Neuron (in vitro differentiated cells): ENCODE measurements at regions not wholly inside any gene's neighbourhood (a gene's known extent, or its start where the extent isn't known, plus 50 kb on each side); places are given as distances from the start of the nearest gene placed in this dataset.
A peak's percentile ranks its signal among the peaks of the same experiment; 100 is the strongest.

ENCODE experiments used
- H2AFZ ChIP-seq: one replicate; pipeline ENCODE4 v1.6.1; 2013; ENCODE audit warnings: low read depth, mild to moderate bottlenecking, inconsistent platforms, low read length, moderate library complexity
- H3K27me3 ChIP-seq: one replicate; pipeline ENCODE4 v1.6.1; 2013; ENCODE audit warnings: low read length; ENCODE audit not compliant: insufficient read depth
- H3K36me3 ChIP-seq: one replicate; pipeline ENCODE4 v1.6.1; 2013; ENCODE audit warnings: low read length; ENCODE audit not compliant: insufficient read depth
- H3K4me1 ChIP-seq: one replicate; pipeline ENCODE4 v1.6.1; 2013; ENCODE audit warnings: low read length; ENCODE audit not compliant: insufficient read depth
- H3K4me3 ChIP-seq: 2 replicates; pipeline ENCODE4 v1.5.1; 2013; ENCODE audit warnings: mild to moderate bottlenecking, low read length, moderate library complexity
- H3K9me3 ChIP-seq: one replicate; pipeline ENCODE4 v1.6.1; 2013; ENCODE audit warnings: low read length

DNA sequence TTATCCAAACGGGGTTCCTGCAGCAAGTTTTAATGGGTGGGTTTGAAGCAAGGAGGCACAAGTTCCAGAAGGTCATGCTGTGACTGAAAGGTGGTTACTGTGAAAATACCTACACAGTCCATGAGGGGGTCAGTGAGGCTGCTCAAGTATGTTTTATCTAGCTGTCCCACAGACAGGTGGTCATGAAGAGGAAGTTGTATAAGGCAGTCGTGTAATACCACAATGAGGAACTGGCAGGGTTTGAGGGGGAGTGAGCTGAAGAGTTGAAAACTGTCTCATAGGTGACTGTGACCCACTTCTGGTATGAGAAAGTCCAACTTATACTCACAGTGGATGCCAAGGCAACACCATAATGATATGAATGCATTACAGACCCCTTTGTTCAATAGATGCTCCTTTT, 856.8 kb downstream of the OTOL1 start:
- Histone ChIP-seq H3K27me3 (no peaks in the 10 kb centered on the region), H3K9me3 (no peaks in the 10 kb centered on the region), H3K4me3 (no peak overlapping the region), H3K36me3 (no peaks in the 10 kb centered on the region), H3K4me1 (no peaks in the 10 kb centered on the region), H2AFZ (no peak overlapping the region)

GRCh38 chr3:162354356-162354755, 857.7 kb downstream of the OTOL1 start:
- no peaks in the 10 kb centered on the region for H3K9me3 ChIP-seq
- H3K4me3 ChIP-seq: no peak overlapping the region
- no peaks in the 10 kb centered on the region for H3K36me3 ChIP-seq
- no peak overlapping the region for H2AFZ ChIP-seq
- H3K27me3 ChIP-seq: no peaks in the 10 kb centered on the region
- H3K4me1 ChIP-seq: no peaks in the 10 kb centered on the region

DNA sequence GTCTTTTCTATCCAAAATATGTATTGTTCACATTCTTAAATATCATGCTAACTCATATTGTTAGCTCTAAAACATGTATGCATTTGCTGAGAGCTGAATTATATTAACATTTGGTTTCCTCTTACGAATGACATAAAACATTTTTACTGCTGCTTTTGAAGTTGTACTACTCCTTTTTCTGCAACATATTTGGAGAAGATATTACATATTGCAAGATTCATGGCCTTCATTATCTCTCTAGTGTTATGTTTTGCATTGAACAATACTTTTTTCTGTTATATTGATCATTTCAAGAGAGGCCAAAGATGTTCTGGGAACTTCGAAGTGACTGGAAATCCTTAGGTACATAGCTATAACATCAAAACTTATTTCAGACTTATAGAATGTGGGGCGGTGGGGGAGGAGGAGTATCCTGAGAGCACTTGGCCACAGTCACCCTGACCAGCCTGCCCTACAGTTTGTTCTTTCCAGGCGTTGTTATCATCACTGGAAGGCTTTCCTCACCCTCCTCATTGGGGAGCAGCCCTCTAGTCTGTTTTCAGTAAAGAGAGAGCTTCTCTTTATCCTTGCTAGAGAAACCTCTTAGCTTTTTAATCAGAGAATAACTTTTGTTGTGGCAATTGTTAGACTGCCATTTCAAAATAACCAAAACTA, 868.6 kb downstream of the OTOL1 start:
- Histone ChIP-seq H3K4me1 (peaks cover 3% of the 10 kb centered on the region), H3K4me3 (no peak overlapping the region), H3K36me3 (no peaks in the 10 kb centered on the region), H3K27me3 (no peaks in the 10 kb centered on the region), H3K9me3 (no peaks in the 10 kb centered on the region), H2AFZ (no peak overlapping the region)

- H3K9me3 ChIP-seq: no peaks in the 10 kb centered on the region
- H3K4me3 ChIP-seq: no peak overlapping the region
Measured at GRCh38 chr3:162366166-162366766, 869.7 kb downstream of the OTOL1 start.

DNA sequence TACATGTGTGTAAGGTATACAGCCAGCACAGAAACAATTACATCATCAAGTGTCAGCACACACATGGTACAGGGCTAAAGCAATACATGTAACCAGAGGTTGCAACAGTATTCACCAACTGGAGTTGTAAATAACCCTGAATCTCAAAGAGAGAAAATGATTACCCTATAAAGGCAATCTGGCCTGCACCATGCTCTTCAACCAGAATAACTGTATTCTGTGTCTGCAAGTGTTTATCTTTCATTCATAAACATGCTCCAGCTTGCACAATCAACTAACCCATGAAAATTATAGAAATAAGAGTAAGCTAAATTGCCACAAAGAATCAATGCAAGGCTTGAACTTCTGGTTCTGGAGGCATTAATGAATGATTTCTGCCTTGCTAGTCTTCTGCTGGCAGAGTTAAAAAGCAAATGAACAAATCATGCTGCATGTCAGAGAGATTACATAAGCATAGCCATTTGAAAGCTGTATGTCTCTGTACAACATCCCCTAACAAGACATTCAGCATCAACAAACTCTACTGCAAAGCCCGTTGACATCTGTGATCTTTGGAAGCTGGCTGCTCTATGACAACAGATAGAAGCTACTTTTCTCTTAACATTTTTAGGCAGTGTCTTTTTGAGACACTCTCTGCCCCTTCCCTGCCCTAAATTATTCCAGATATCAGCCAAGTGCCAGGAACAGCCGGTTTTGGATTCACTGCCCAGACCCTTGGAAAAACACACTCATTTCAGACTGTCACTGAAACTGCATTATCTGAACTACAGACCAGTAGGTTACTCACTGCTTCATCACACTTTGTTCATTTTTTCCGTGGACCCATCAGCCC, 871.0 kb downstream of the OTOL1 start:
- H3K4me1 ChIP-seq: peaks cover 3% of the 10 kb centered on the region
- H2AFZ ChIP-seq: peak overlapping the region; percentile 67
- H3K4me3 ChIP-seq: no peak overlapping the region
- no peaks in the 10 kb centered on the region for H3K27me3 ChIP-seq
- H3K36me3 ChIP-seq: no peaks in the 10 kb centered on the region
- no peaks in the 10 kb centered on the region for H3K9me3 ChIP-seq

More at GRCh38 chr3:162366166-162366766, 869.7 kb downstream of the OTOL1 start:
- Histone ChIP-seq H3K27me3 (no peaks in the 10 kb centered on the region), H2AFZ (no peak overlapping the region), H3K4me1 (peaks cover 3% of the 10 kb centered on the region), H3K36me3 (no peaks in the 10 kb centered on the region)

GRCh38 chr3:162368417-162368816, 871.8 kb downstream of the OTOL1 start:
- no peak overlapping the region for H3K4me3 ChIP-seq
- no peaks in the 10 kb centered on the region for H3K27me3 ChIP-seq
- H2AFZ ChIP-seq: no peak overlapping the region
- no peaks in the 10 kb centered on the region for H3K9me3 ChIP-seq
- H3K4me1 ChIP-seq: peaks cover 3% of the 10 kb centered on the region
- H3K36me3 ChIP-seq: no peaks in the 10 kb centered on the region

- Histone ChIP-seq H3K4me1 (peaks cover 3% of the 10 kb centered on the region), H3K9me3 (no peaks in the 10 kb centered on the region), H2AFZ (no peak overlapping the region), H3K4me3 (no peak overlapping the region), H3K27me3 (no peaks in the 10 kb centered on the region), H3K36me3 (no peaks in the 10 kb centered on the region)
Measured at GRCh38 chr3:162369306-162369705, 872.7 kb downstream of the OTOL1 start.

- no peak overlapping the region for H3K4me3 ChIP-seq
- no peaks in the 10 kb centered on the region for H3K36me3 ChIP-seq
- no peaks in the 10 kb centered on the region for H3K9me3 ChIP-seq
- peaks cover 3% of the 10 kb centered on the region for H3K4me1 ChIP-seq
- no peak overlapping the region for H2AFZ ChIP-seq
- no peaks in the 10 kb centered on the region for H3K27me3 ChIP-seq
Measured at GRCh38 chr3:162370141-162370540, 873.5 kb downstream of the OTOL1 start.

DNA sequence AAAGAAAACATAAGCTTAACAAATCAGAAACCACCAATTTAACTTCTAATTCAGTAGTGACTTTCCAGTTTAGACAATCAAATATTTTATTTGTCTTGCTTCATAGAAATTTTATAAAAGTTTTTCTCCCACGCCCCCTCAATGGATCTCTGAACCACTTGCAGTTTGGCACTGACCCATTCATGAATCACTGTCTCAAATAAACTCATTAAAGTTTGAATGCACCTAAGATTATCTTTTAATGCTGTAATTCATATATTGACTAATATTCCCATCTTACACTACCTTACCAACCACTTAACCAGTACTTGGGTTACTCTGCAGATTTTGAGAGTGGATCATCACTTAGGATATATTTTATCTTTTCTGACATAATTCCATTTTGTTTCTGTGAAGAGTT, 880.2 kb downstream of the OTOL1 start:
- Histone ChIP-seq H3K27me3 (no peaks in the 10 kb centered on the region), H3K9me3 (no peaks in the 10 kb centered on the region), H3K4me3 (no peak overlapping the region), H2AFZ (no peak overlapping the region), H3K36me3 (no peaks in the 10 kb centered on the region), H3K4me1 (no peaks in the 10 kb centered on the region)

DNA sequence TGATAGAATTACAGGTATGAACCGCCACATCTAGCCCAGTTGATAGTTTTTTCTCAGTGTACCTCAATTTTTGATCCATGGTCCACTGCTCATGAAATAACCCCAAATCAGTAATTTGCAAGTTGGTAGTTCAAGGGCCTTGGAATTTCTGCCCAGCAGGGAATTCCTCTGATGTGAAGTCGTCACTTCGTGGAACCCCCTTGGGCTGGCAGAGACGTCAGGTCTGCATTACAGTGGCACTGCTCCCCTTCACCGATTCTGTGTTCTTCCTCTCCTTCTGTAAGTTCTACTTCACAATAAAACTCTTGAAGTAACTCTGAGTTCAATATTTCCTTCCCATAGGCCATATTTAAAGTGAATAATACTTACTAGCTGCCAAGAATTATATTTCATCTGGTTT, 881.0 kb downstream of the OTOL1 start:
- no peaks in the 10 kb centered on the region for H3K4me1 ChIP-seq
- no peak overlapping the region for H2AFZ ChIP-seq
- H3K36me3 ChIP-seq: no peaks in the 10 kb centered on the region
- no peak overlapping the region for H3K4me3 ChIP-seq
- H3K9me3 ChIP-seq: no peaks in the 10 kb centered on the region
- no peaks in the 10 kb centered on the region for H3K27me3 ChIP-seq

DNA sequence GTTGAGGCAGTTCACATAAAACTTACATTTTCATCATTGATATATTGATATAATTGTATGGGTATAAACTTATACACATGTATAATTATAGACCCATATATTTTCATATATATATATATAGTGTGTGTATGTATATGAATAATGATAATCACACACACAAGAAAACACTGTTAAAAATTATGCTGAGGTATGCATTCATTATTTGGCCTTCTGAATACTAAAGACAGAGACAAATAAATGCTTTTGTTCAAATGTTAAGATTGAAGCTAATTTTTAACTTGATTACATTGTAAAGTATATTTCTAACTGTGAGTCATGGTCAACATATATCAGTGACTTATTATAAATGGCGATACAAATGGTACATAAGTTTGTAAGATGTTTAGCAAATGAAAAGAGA, 888.8 kb downstream of the OTOL1 start:
- Histone ChIP-seq H3K4me3 (no peak overlapping the region), H3K27me3 (no peaks in the 10 kb centered on the region), H3K9me3 (no peaks in the 10 kb centered on the region), H3K4me1 (no peaks in the 10 kb centered on the region), H2AFZ (no peak overlapping the region), H3K36me3 (no peaks in the 10 kb centered on the region)

DNA sequence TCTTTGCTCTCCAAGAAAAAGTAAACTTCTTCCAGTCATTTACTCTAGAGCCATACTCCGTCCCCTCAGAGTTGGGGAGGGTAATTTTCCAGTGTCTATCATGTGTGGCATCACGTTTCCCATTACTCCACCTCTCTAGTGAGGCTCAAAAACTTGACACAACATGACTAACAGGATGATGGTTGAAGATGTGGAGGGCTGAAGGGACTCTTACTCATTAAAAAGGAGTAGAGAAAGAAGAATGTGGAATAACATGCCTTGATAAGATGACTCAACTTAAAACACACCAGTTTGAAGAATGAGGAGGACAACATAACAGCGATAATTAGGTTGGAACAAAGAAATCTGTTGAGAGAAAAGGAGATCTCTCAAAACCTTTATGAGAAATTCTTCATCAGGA, 894.3 kb downstream of the OTOL1 start:
- H3K27me3 ChIP-seq: no peaks in the 10 kb centered on the region
- H2AFZ ChIP-seq: no peak overlapping the region
- no peaks in the 10 kb centered on the region for H3K36me3 ChIP-seq
- peaks cover 7% of the 10 kb centered on the region for H3K4me1 ChIP-seq
- no peaks in the 10 kb centered on the region for H3K9me3 ChIP-seq
- no peak overlapping the region for H3K4me3 ChIP-seq

GRCh38 chr3:162391301-162391700, 894.7 kb downstream of the OTOL1 start:
- no peaks in the 10 kb centered on the region for H3K36me3 ChIP-seq
- H3K4me3 ChIP-seq: no peak overlapping the region
- H3K4me1 ChIP-seq: peaks cover 7% of the 10 kb centered on the region
- no peak overlapping the region for H2AFZ ChIP-seq
- H3K9me3 ChIP-seq: no peaks in the 10 kb centered on the region
- H3K27me3 ChIP-seq: no peaks in the 10 kb centered on the region
